Suprapubic skin (tissue), 4 donors: ENCODE measurements at regions not wholly inside any gene's neighbourhood (a gene's known extent, or its start where the extent isn't known, plus 50 kb on each side); places are given as distances from the start of the nearest gene placed in this dataset.

Experiments
- DNase-seq, 2 donors: peaks; one replicate each; pipeline ENCODE4 v3.0.0-alpha.2; 2019; ENCODE audit warnings: low spot score in 2 of 2
- H3K27ac ChIP-seq: fragments of 200-600 bp; sonication (generic); one replicate; pipeline ENCODE4 v1.5.1; 2019
- H3K27me3 ChIP-seq: fragments of 200-600 bp; sonication (generic); one replicate; pipeline ENCODE4 v1.5.1; 2019
- H3K36me3 ChIP-seq: fragments of 200-600 bp; sonication (generic); one replicate; pipeline ENCODE4 v1.5.1; 2019
- H3K4me1 ChIP-seq: fragments of 200-600 bp; sonication (generic); one replicate; pipeline ENCODE4 v1.5.1; 2019
- H3K4me3 ChIP-seq: fragments of 200-600 bp; sonication (generic); one replicate; pipeline ENCODE4 v1.5.1; 2019; ENCODE audit warnings: mild to moderate bottlenecking
- H3K9me3 ChIP-seq: fragments of 200-600 bp; sonication (generic); one replicate; pipeline ENCODE4 v1.5.1; 2019
- EP300 ChIP-seq: sonication (generic); formaldehyde crosslinking; IDR thresholded peaks from one replicate; pipeline ENCODE4 v1.6.1; 2017; ENCODE audit warnings: antibody characterized with exemption
- POLR2A ChIP-seq, 2 donors: fragments of 450-650 bp; IDR thresholded peaks; one replicate each; pipeline ENCODE4 v1.6.1; 2017; ENCODE audit warnings: antibody characterized with exemption in 2 of 2, mild to moderate bottlenecking in 2 of 2, moderate library complexity in 2 of 2
- POLR2AphosphoS5 ChIP-seq, 3 donors: sonication (generic); formaldehyde crosslinking; IDR thresholded peaks; one replicate each; pipeline ENCODE4 v1.6.1; 2017; ENCODE audit warnings: antibody characterized with exemption in 3 of 3
- WGBS: methylation state at CpG from one replicate; pipeline ENCODE4 v1.1.5; 2018; 5-methylcytosine and 5-hydroxymethylcytosine counted together
- TF ChIP-seq, protein P1 (sequence below), 2 donors: fragments of 200-600 bp in 1 of 2; fragments of 450-650 bp in 1 of 2; sonication (generic) in 1 of 2; IDR thresholded peaks; one replicate each; pipeline ENCODE4 v1.5.1; 2016 to 2019; ENCODE audit warnings: antibody characterized with exemption in 2 of 2, mild to moderate bottlenecking in 1 of 2, moderate library complexity in 1 of 2

- Histone ChIP-seq H3K27ac (no peak overlapping the region), H3K27me3 (no peaks in the 10 kb centered on the region), H3K36me3 (no peaks in the 10 kb centered on the region), H3K4me3 (no peak overlapping the region), H3K9me3 (no peaks in the 10 kb centered on the region), H3K4me1 (peaks cover 20% of the 10 kb centered on the region)
- WGBS, result 62% methylated on average over 6 of the region's 6 CpGs
- DNase-seq, result no peak
- TF ChIP-seq EP300 (no peak), POLR2AphosphoS5 (IDR thresholded peaks at IDR 0.05) (no peak), POLR2A (IDR thresholded peaks at IDR 0.05) (no peak)
- TF ChIP-seq, protein P1, sequence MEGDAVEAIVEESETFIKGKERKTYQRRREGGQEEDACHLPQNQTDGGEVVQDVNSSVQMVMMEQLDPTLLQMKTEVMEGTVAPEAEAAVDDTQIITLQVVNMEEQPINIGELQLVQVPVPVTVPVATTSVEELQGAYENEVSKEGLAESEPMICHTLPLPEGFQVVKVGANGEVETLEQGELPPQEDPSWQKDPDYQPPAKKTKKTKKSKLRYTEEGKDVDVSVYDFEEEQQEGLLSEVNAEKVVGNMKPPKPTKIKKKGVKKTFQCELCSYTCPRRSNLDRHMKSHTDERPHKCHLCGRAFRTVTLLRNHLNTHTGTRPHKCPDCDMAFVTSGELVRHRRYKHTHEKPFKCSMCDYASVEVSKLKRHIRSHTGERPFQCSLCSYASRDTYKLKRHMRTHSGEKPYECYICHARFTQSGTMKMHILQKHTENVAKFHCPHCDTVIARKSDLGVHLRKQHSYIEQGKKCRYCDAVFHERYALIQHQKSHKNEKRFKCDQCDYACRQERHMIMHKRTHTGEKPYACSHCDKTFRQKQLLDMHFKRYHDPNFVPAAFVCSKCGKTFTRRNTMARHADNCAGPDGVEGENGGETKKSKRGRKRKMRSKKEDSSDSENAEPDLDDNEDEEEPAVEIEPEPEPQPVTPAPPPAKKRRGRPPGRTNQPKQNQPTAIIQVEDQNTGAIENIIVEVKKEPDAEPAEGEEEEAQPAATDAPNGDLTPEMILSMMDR (IDR thresholded peaks at IDR 0.05), result no peak
Measured at GRCh38 chr13:109651854-109652253, 134.5 kb downstream of the IRS2 start.

GRCh38 chr13:109651311-109651710 lies 135.1 kb downstream of the IRS2 start:
- Histone ChIP-seq H3K27ac (no peak overlapping the region), H3K27me3 (no peaks in the 10 kb centered on the region), H3K4me1 (peaks cover 20% of the 10 kb centered on the region), H3K4me3 (no peak overlapping the region), H3K9me3 (no peaks in the 10 kb centered on the region), H3K36me3 (no peaks in the 10 kb centered on the region)
- no peak for TF ChIP-seq POLR2A (IDR thresholded peaks at IDR 0.05)
- TF ChIP-seq POLR2AphosphoS5 (IDR thresholded peaks at IDR 0.05), result no peak
- no peak for TF ChIP-seq EP300
- TF ChIP-seq, protein P1 (IDR thresholded peaks at IDR 0.05), result no peak
- 84% methylated on average over 5 of the region's 5 CpGs for WGBS
- no peak for DNase-seq

GRCh38 chr13:109650861-109651260 lies 135.5 kb downstream of the IRS2 start:
- Histone ChIP-seq H3K4me3 (no peak overlapping the region), H3K36me3 (no peaks in the 10 kb centered on the region), H3K9me3 (no peaks in the 10 kb centered on the region), H3K4me1 (peaks cover 19% of the 10 kb centered on the region), H3K27me3 (no peaks in the 10 kb centered on the region), H3K27ac (no peak overlapping the region)
- WGBS, result 84% methylated on average over 3 of the region's 3 CpGs
- DNase-seq, result no peak
- TF ChIP-seq, protein P1 (IDR thresholded peaks at IDR 0.05), result no peak
- TF ChIP-seq POLR2AphosphoS5 (IDR thresholded peaks at IDR 0.05) (no peak), POLR2A (IDR thresholded peaks at IDR 0.05) (no peak), EP300 (no peak)

DNA sequence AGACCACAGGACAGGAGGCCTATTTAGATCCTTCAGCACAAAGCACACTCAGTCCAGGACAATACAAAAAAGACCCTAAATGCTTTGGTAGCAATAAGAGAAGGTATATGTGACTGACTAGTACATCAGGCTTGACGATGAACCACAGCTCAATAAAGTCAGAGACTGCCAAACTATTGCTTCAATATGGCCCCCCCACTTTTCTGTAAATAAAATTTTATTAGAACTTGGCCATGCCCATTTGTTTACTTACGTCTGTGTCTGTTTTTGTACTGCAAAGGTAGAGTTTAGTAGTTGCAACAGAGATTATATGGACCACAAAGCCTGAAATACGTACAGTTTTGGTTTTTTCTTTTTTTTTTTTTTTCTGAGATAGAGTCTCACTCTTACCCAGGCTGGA lies 136.7 kb downstream of the IRS2 start:
- no peak overlapping the region for H3K27ac ChIP-seq
- no peaks in the 10 kb centered on the region for H3K9me3 ChIP-seq
- no peaks in the 10 kb centered on the region for H3K27me3 ChIP-seq
- no peak for DNase-seq
- WGBS, result 89% methylated on average over 3 of the region's 3 CpGs
- no peak for TF ChIP-seq POLR2AphosphoS5 (IDR thresholded peaks at IDR 0.05)
- TF ChIP-seq, protein P1 (IDR thresholded peaks at IDR 0.05), result no peak
- no peak for TF ChIP-seq POLR2A (IDR thresholded peaks at IDR 0.05)
- no peak overlapping the region for H3K4me3 ChIP-seq
- H3K4me1 ChIP-seq, result peaks cover 7% of the 10 kb centered on the region
- no peaks in the 10 kb centered on the region for H3K36me3 ChIP-seq

- no peak for DNase-seq
- WGBS, result 86% methylated on average over 2 of the region's 2 CpGs
- Histone ChIP-seq H3K36me3 (no peaks in the 10 kb centered on the region), H3K27me3 (no peaks in the 10 kb centered on the region), H3K4me3 (no peak overlapping the region), H3K9me3 (no peaks in the 10 kb centered on the region), H3K4me1 (no peaks in the 10 kb centered on the region), H3K27ac (no peak overlapping the region)
- TF ChIP-seq POLR2AphosphoS5 (IDR thresholded peaks at IDR 0.05) (no peak), POLR2A (IDR thresholded peaks at IDR 0.05) (no peak), EP300 (no peak)
- TF ChIP-seq, protein P1 (IDR thresholded peaks at IDR 0.05), result no peak
Measured at GRCh38 chr13:109647699-109648098, 138.7 kb downstream of the IRS2 start.
